ENCODE measurements at regions not wholly inside any gene's neighbourhood (a gene's known extent, or its start where the extent isn't known, plus 50 kb on each side); places are given as distances from the start of the nearest gene placed in this dataset.

DNA sequence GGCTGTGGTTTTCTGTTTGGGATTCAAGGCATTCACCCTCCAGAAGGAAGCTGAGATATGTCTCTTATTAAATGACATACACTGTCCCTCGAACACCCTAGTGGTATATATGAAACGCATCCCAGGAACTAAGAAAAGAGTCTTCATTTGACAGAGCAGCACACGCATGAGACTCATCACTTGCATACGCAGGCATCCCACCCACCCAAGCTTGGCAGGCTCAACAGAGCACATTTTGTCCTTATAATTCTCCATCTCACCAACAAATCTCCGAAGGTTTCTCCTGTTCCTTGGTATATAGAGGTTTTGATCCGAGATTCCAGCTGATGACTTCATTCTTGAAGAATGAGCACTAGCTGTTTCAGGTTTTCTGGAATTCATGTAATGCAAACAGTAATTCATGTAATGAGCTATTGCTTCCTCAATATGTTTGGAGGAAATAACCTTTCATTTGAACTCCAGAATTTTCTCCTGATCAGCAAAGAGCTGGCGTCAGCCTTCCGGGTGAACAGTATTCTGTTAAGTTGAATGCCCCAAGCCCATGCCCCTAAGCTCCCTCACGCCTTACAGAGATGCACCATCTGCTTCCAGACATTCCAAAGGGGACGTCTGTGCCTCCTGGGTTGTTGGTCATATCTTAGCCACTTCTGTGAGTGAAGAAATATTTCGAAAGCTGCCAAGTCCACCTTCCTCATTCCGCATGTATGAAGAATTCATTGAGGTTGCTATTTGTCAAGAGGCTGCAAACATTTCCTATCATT, 66.0 kb upstream of the CDH4 start:
- peak; percentile 15 for TF ChIP-seq CTCF (IDR thresholded peaks at IDR 0.05; ENCODE audit: insufficient read depth, low read depth, low read length)
- no peak for TF ChIP-seq EZH2 (IDR thresholded peaks at IDR 0.05; ENCODE audit: insufficient read depth, low read length)

Data from astrocyte (in vitro differentiated cells and primary cell).